Liver (tissue), 3 donors: ENCODE measurements at regions not wholly inside any gene's neighbourhood (a gene's known extent, or its start where the extent isn't known, plus 50 kb on each side); places are given as distances from the start of the nearest gene placed in this dataset.

Experiments
- EGR1 ChIP-seq, 2 donors: IDR thresholded peaks; 2 replicates each; pipeline ENCODE4 v1.6.1; 2016 to 2018; ENCODE audit warnings: antibody characterized with exemption in 2 of 2, low read depth in 2 of 2
- GABPA ChIP-seq, 2 donors: IDR thresholded peaks in 1 of 2; conservative IDR thresholded peaks in 1 of 2; 2 replicates each; pipeline ENCODE4 v1.6.1; 2016; ENCODE audit warnings: antibody characterized with exemption in 2 of 2, mild to moderate bottlenecking in 1 of 2, moderate library complexity in 1 of 2
- JUND ChIP-seq, 2 donors: IDR thresholded peaks; 2 replicates each; pipeline ENCODE4 v1.6.1; 2016; ENCODE audit warnings: antibody characterized with exemption in 2 of 2
- RAD21 ChIP-seq, 2 donors: IDR thresholded peaks; 2 replicates each; pipeline ENCODE4 v1.6.1; 2016; ENCODE audit warnings: antibody characterized with exemption in 2 of 2, mild to moderate bottlenecking in 2 of 2
- SP1 ChIP-seq: IDR thresholded peaks from 2 replicates; pipeline ENCODE4 v1.6.1; 2018; ENCODE audit warnings: antibody characterized with exemption, mild to moderate bottlenecking
- YY1 ChIP-seq: IDR thresholded peaks from 2 replicates; pipeline ENCODE4 v1.6.1; 2016; ENCODE audit warnings: antibody characterized with exemption, mild to moderate bottlenecking
- TF ChIP-seq, protein P1 (sequence below): fragments of 150-350 bp; IDR thresholded peaks from 2 replicates; pipeline ENCODE4 v1.5.1; 2017; ENCODE audit warnings: improper control_type of control experiment, low read depth, low read length; ENCODE audit not compliant: missing input control
- TF ChIP-seq, protein P2 (sequence below): IDR thresholded peaks from 2 replicates; pipeline ENCODE4 v1.6.1; 2016; ENCODE audit warnings: antibody characterized with exemption
- donor health status: healthy.
- donor health status: healthy.

DNA sequence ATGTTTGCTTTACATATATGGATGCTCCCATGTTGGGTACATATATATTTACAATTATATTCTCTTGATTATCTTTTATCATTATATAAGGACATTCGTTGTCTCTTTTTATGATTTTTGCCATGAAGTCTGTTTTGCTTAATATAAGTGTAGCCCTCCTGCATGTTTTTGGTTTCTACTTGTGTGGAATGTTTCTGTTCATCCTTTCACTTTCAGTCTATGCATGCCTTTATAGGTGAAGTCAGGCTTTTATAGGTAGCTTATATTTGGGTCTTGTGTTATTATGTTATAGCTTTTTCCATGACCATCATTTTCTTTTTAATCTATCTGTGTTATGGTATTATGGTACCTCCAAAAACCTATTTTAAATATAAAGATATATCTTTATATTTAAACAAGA lies 612.5 kb upstream of the HS3ST5 start:
- TF ChIP-seq, protein P1, sequence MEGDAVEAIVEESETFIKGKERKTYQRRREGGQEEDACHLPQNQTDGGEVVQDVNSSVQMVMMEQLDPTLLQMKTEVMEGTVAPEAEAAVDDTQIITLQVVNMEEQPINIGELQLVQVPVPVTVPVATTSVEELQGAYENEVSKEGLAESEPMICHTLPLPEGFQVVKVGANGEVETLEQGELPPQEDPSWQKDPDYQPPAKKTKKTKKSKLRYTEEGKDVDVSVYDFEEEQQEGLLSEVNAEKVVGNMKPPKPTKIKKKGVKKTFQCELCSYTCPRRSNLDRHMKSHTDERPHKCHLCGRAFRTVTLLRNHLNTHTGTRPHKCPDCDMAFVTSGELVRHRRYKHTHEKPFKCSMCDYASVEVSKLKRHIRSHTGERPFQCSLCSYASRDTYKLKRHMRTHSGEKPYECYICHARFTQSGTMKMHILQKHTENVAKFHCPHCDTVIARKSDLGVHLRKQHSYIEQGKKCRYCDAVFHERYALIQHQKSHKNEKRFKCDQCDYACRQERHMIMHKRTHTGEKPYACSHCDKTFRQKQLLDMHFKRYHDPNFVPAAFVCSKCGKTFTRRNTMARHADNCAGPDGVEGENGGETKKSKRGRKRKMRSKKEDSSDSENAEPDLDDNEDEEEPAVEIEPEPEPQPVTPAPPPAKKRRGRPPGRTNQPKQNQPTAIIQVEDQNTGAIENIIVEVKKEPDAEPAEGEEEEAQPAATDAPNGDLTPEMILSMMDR: no peak
- TF ChIP-seq GABPA (IDR thresholded peaks at IDR 0.05 in 1 of 2, conservative IDR thresholded peaks at IDR 0.05 in 1 of 2) (no peak), RAD21 (IDR thresholded peaks at IDR 0.05) (no peak), JUND (IDR thresholded peaks at IDR 0.05) (no peak), EGR1 (IDR thresholded peaks at IDR 0.05; ENCODE audit: low read depth in 2 of 2) (no peak), YY1 (no peak), SP1 (no peak)
- TF ChIP-seq, protein P2, sequence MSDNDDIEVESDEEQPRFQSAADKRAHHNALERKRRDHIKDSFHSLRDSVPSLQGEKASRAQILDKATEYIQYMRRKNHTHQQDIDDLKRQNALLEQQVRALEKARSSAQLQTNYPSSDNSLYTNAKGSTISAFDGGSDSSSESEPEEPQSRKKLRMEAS: no peak
